ENCODE measurements at regions not wholly inside any gene's neighbourhood (a gene's known extent, or its start where the extent isn't known, plus 50 kb on each side); places are given as distances from the start of the nearest gene placed in this dataset.

DNA sequence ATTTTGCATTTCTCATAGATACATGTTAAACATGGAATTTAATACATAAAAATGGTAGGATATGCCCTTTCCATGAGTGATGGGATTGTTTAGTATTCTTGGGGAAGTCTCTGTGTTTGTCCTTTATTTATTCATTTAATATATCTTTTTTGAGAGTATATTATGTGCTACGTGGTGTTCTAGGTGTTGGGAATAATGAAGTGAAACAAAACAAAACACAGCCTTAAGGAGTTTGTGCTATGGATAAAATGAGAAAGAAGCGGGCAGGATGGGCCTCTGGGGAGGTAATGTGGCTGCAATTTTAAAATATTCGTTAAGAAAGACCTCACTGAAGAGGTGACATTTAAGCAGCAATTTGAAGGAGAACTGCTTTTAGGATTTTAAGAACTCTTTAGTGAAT is 851.5 kb downstream of the MAFB start:
- H3K79me2 ChIP-seq (ENCODE audit: insufficient read depth, low read length), result no peaks in the 10 kb centered on the region
- WGBS (ENCODE audit: insufficient coverage), result no CpG with 5 or more reads among the region's 3 CpGs
- H3K4me3 Mint-ChIP-seq, result no peak overlapping the region
- intact Hi-C loops (cut with micrococcal nuclease), result no loop called here
- no peak overlapping the region for H3K27ac Mint-ChIP-seq
- no peaks in the 10 kb centered on the region for H3K4me1 Mint-ChIP-seq
- H3K9ac ChIP-seq (ENCODE audit: insufficient read depth, low read length, poor library complexity, severe bottlenecking), result no peak overlapping the region
- no peak overlapping the region for H3K27ac ChIP-seq (ENCODE audit: low read depth in 1 of 2, low read length in 2 of 2)
- DNase-seq, result no peak
- H2AFZ ChIP-seq (ENCODE audit: insufficient read depth, low read depth, low read length, poor library complexity, severe bottlenecking), result no peak overlapping the region
- no peak overlapping the region for H3K4me2 ChIP-seq (replicated peaks; ENCODE audit: extremely low read depth, low read length, poor library complexity, severe bottlenecking)
- H3K27me3 ChIP-seq (ENCODE audit: control insufficient read depth in 2 of 2, insufficient read depth in 2 of 2, low read length in 2 of 2), result no peaks in the 10 kb centered on the region
- no peaks in the 10 kb centered on the region for H3K36me3 Mint-ChIP-seq
- peaks cover 0 to 1% (median 0%) of the 10 kb centered on the region in 3 donors for H3K27me3 Mint-ChIP-seq (ENCODE audit: low read depth in 3 of 3)
- no peaks in the 10 kb centered on the region for H3K36me3 ChIP-seq (replicated peaks in 1 of 2; ENCODE audit: control insufficient read depth in 1 of 2, insufficient read depth in 2 of 2, low read length in 2 of 2)
- peaks cover 0 to 5% (median 0%) of the 10 kb centered on the region in 7 donors for H3K9me3 Mint-ChIP-seq
- H3K4me1 ChIP-seq (ENCODE audit: control insufficient read depth in 1 of 2, insufficient read depth in 2 of 2, low read length in 2 of 2), result no peaks in the 10 kb centered on the region
- H3K4me3 ChIP-seq (replicated peaks in 1 of 3; ENCODE audit: low read depth in 2 of 3, low read length in 3 of 3), result no peak overlapping the region
- no peaks in the 10 kb centered on the region for H4K20me1 ChIP-seq (ENCODE audit: insufficient read depth, low read length)
- H3K9me3 ChIP-seq (replicated peaks in 1 of 2; ENCODE audit: control insufficient read depth in 1 of 2, insufficient read depth in 1 of 2, low read length in 2 of 2), result no peaks in the 10 kb centered on the region
- no peak for TF ChIP-seq CTCF (IDR thresholded peaks at IDR 0.05)

DNA sequence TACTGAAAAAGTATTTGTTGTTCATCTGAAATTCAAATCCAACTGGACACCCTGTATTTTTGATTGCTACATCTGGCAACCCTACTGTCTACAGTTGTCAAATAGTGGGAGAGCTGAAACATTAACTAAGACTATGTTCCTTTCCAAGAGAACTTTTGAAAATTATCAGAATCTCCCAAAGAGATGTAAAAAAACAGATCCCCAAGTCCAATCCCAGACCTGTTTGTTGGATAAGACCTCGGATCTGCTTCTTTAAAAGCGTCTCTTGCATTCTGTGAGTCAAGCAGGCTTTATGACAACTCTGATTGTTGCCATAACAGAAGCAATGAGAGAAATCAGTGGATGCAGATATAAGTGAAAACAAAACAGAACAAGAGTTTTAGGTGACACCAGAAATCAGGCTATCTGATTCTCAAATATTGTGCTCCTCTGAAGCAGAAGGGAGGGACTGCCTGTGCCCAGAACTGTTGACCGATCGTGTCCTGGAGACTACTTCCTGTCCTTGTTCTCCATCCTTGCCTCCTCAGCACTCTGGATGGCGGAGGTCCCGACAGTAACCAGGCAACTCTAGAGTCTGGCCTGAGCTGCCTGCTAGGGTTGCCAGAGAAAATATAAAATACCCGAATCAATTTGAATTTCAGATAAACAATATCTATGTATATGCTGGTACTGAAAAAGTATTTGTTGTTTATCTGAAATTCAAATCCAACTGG is 853.8 kb downstream of the MAFB start:
- H3K9me3 Mint-ChIP-seq, result peaks cover 0 to 5% (median 0%) of the 10 kb centered on the region in 7 donors
- Histone ChIP-seq H3K4me3 (replicated peaks in 1 of 3; ENCODE audit: low read depth in 2 of 3, low read length in 3 of 3) (no peak overlapping the region), H3K79me2 (ENCODE audit: insufficient read depth, low read length) (no peaks in the 10 kb centered on the region), H3K9me3 (replicated peaks in 1 of 2; ENCODE audit: control insufficient read depth in 1 of 2, insufficient read depth in 1 of 2, low read length in 2 of 2) (no peaks in the 10 kb centered on the region), H3K27me3 (ENCODE audit: control insufficient read depth in 2 of 2, insufficient read depth in 2 of 2, low read length in 2 of 2) (no peaks in the 10 kb centered on the region), H3K36me3 (replicated peaks in 1 of 2; ENCODE audit: control insufficient read depth in 1 of 2, insufficient read depth in 2 of 2, low read length in 2 of 2) (no peaks in the 10 kb centered on the region), H3K9ac (ENCODE audit: insufficient read depth, low read length, poor library complexity, severe bottlenecking) (no peak overlapping the region), H2AFZ (ENCODE audit: insufficient read depth, low read depth, low read length, poor library complexity, severe bottlenecking) (no peak overlapping the region), H3K4me2 (replicated peaks; ENCODE audit: extremely low read depth, low read length, poor library complexity, severe bottlenecking) (no peak overlapping the region), H4K20me1 (ENCODE audit: insufficient read depth, low read length) (no peaks in the 10 kb centered on the region), H3K27ac (ENCODE audit: low read depth in 1 of 2, low read length in 2 of 2) (no peak overlapping the region), H3K4me1 (ENCODE audit: control insufficient read depth in 1 of 2, insufficient read depth in 2 of 2, low read length in 2 of 2) (no peaks in the 10 kb centered on the region)
- DNase-seq, result no peak
- intact Hi-C loops (cut with micrococcal nuclease), result no loop called here
- H3K27me3 Mint-ChIP-seq (ENCODE audit: low read depth in 3 of 3), result peaks cover 0 to 3% (median 0%) of the 10 kb centered on the region in 3 donors
- H3K4me1 Mint-ChIP-seq, result no peaks in the 10 kb centered on the region
- 92% methylated on average over 2 of the region's 7 CpGs for WGBS (ENCODE audit: insufficient coverage)
- no peak overlapping the region for H3K27ac Mint-ChIP-seq
- H3K4me3 Mint-ChIP-seq, result no peak overlapping the region
- TF ChIP-seq CTCF (IDR thresholded peaks at IDR 0.05), result no peak
- H3K36me3 Mint-ChIP-seq, result no peaks in the 10 kb centered on the region
